Mesendoderm (in vitro differentiated cells): ENCODE measurements at regions not wholly inside any gene's neighbourhood (a gene's known extent, or its start where the extent isn't known, plus 50 kb on each side); places are given as distances from the start of the nearest gene placed in this dataset.

Source experiments
- DNase-seq: peaks from one replicate; pipeline ENCODE4 v3.0.0; 2013
- H2AK5ac ChIP-seq: 2 replicates; pipeline ENCODE4 v1.6.1; 2013; ENCODE audit warnings: low read length, inconsistent platforms
- H2BK120ac ChIP-seq: 2 replicates; pipeline ENCODE4 v1.6.1; 2013; ENCODE audit warnings: low read depth, mild to moderate bottlenecking, low read length, moderate library complexity, mixed read lengths
- H2BK15ac ChIP-seq: replicated peaks from 2 replicates; pipeline ENCODE4 v1.6.1; 2013; ENCODE audit warnings: low read depth, mild to moderate bottlenecking, moderate library complexity
- H2BK5ac ChIP-seq: 2 replicates; pipeline ENCODE4 v1.6.1; 2013; ENCODE audit warnings: low read length, inconsistent platforms
- H3K18ac ChIP-seq: 2 replicates; pipeline ENCODE4 v1.6.1; 2013; ENCODE audit warnings: mild to moderate bottlenecking, low read length, mixed read lengths
- H3K23ac ChIP-seq: one replicate; pipeline ENCODE4 v1.6.1; 2013; ENCODE audit warnings: low read length
- H3K27ac ChIP-seq: 2 replicates; pipeline ENCODE4 v1.5.1; 2013; ENCODE audit warnings: low read depth, mild to moderate bottlenecking, inconsistent platforms, low read length, moderate library complexity
- H3K27me3 ChIP-seq: 2 replicates; pipeline ENCODE4 v1.6.1; 2013; ENCODE audit warnings: low read length, control low read depth, mild to moderate bottlenecking, inconsistent platforms; ENCODE audit not compliant: insufficient read depth, poor library complexity
- H3K36me3 ChIP-seq: 2 replicates; pipeline ENCODE4 v1.6.1; 2013; ENCODE audit warnings: low read length, inconsistent platforms; ENCODE audit not compliant: control insufficient read depth, insufficient read depth
- H3K4ac ChIP-seq: one replicate; pipeline ENCODE4 v1.6.1; 2013; ENCODE audit warnings: low read depth, mild to moderate bottlenecking, low read length, moderate library complexity
- H3K4me1 ChIP-seq: 2 replicates; pipeline ENCODE4 v1.6.1; 2013; ENCODE audit warnings: low read depth, low read length, inconsistent platforms; ENCODE audit not compliant: control insufficient read depth
- H3K4me2 ChIP-seq: 2 replicates; pipeline ENCODE4 v1.6.1; 2013; ENCODE audit warnings: low read length
- H3K4me3 ChIP-seq: 2 replicates; pipeline ENCODE4 v1.5.1; 2013; ENCODE audit warnings: mild to moderate bottlenecking, low read length
- H3K56ac ChIP-seq: one replicate; pipeline ENCODE4 v1.6.1; 2013; ENCODE audit warnings: low read length
- H3K79me1 ChIP-seq: 2 replicates; pipeline ENCODE4 v1.6.1; 2013; ENCODE audit warnings: low read length, inconsistent platforms
- H3K79me2 ChIP-seq: 2 replicates; pipeline ENCODE4 v1.6.1; 2013; ENCODE audit warnings: mild to moderate bottlenecking, low read length; ENCODE audit not compliant: control insufficient read depth, insufficient read depth
- H3K9ac ChIP-seq: 2 replicates; pipeline ENCODE4 v1.6.1; 2013; ENCODE audit warnings: low read length, inconsistent platforms
- H4K5ac ChIP-seq: one replicate; pipeline ENCODE4 v1.6.1; 2013; ENCODE audit warnings: low read length
- H4K8ac ChIP-seq: one replicate; pipeline ENCODE4 v1.6.1; 2013; ENCODE audit warnings: low read depth, mild to moderate bottlenecking, control low read depth, low read length, moderate library complexity
- WGBS: extraction: QIAGEN DNeasy Blood & Tissue Kit; methylation state at CpG from one replicate; pipeline ENCODE4 v1.1.7; 2013; ENCODE audit warnings: low lambda C conversion rate, missing lambda C conversion rate; ENCODE audit not compliant: insufficient coverage; ENCODE audit errors: extremely low coverage; 5-methylcytosine and 5-hydroxymethylcytosine counted together

DNA sequence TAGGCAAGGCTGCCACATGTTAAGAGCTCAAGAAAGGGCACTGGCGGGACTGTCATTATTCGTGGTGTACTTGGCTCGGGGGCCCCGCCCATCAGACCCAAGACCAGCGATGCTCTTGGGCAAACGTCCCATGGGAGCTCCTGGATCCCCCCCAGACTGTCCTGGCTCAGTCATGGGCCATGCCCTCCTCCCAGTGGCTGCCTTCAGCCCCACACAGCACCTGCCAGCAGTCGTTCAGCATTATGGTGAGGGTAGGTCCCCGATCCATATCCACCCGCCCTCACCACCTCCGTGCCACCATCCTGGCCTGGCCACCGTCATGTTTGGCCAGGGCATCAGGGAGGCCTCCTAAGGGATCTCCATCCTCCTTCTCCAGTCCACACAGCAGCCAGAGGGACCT is 51.4 kb upstream of the IQSEC1 start:
- no CpG with 5 or more reads among the region's 11 CpGs for WGBS
- Histone ChIP-seq H3K27me3 (no peaks in the 10 kb centered on the region), H2BK15ac (no peak overlapping the region), H3K27ac (no peak overlapping the region), H2BK120ac (no peak overlapping the region), H3K79me1 (no peaks in the 10 kb centered on the region), H3K36me3 (no peaks in the 10 kb centered on the region), H3K4me2 (no peak overlapping the region), H3K4me3 (no peak overlapping the region), H3K23ac (no peak overlapping the region), H3K56ac (no peak overlapping the region), H4K5ac (no peak overlapping the region), H3K9ac (no peak overlapping the region), H3K4ac (no peak overlapping the region), H2BK5ac (no peak overlapping the region), H3K18ac (no peak overlapping the region), H4K8ac (no peak overlapping the region), H2AK5ac (no peak overlapping the region), H3K79me2 (no peaks in the 10 kb centered on the region), H3K4me1 (no peaks in the 10 kb centered on the region)
- no peak for DNase-seq

DNA sequence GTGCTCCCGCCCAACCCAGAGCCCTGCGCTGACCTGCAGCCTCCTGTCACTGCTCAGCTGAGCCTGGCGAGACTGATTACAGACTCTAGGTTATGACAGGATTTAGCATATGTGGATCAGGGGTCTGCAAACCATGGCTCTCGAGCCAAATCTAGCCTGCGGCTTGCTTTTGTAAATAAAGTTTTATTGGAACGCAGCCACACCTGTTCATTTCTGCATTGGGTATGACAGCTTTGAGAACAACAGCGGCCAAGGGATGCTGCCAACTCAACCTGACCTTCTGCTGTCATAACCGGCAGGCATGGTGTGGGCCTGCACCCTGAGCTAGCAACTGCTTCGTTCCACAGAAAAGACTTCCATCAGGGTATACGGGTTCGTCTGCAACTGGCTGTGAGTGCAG is 50.5 kb upstream of the IQSEC1 start:
- Histone ChIP-seq H3K27ac (no peak overlapping the region), H2BK120ac (no peak overlapping the region), H2AK5ac (no peak overlapping the region), H3K27me3 (no peaks in the 10 kb centered on the region), H2BK15ac (no peak overlapping the region), H3K18ac (no peak overlapping the region), H3K23ac (no peak overlapping the region), H3K9ac (no peak overlapping the region), H3K56ac (no peak overlapping the region), H3K4ac (no peak overlapping the region), H2BK5ac (no peak overlapping the region), H3K79me1 (no peaks in the 10 kb centered on the region), H3K4me2 (no peak overlapping the region), H3K79me2 (no peaks in the 10 kb centered on the region), H3K4me1 (no peaks in the 10 kb centered on the region), H3K36me3 (no peaks in the 10 kb centered on the region), H4K5ac (no peak overlapping the region), H3K4me3 (no peak overlapping the region), H4K8ac (no peak overlapping the region)
- no peak for DNase-seq
- WGBS = no CpG with 5 or more reads among the region's 11 CpGs

DNA sequence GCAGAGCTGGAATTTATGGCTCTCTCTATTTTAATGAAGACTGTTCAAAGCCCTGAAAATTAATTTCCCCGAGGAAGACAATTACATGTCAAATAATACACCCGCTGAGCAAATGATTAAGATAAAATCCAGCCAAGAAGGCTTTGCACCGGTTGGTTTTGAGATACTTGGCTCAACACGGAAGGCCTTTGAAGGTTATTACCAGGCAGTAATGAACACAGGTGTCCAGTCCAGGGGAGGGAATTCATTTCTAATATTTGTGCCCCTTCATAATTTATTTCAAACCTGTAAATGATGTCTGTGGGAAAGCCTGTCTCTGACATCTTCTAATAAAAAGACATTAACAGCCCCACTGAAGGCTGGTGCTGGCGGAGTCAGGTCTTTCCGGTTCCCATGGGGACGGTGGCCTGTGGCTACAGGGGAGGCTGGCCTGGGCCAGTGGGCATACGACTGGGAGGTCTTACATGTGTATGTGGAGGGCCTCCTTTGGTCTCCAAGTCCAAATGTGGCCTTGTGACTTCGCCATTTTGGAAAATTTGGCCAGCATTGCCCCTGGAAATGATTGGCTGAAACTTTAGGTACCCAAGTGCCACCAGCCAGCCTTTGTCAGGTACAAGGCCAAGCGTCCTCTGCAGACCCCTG is 49.9 kb upstream of the IQSEC1 start:
- Histone ChIP-seq H3K27me3 (no peaks in the 10 kb centered on the region), H3K18ac (no peak overlapping the region), H3K36me3 (no peaks in the 10 kb centered on the region), H3K56ac (no peak overlapping the region), H3K9ac (no peak overlapping the region), H3K4ac (no peak overlapping the region), H2AK5ac (no peak overlapping the region), H4K5ac (no peak overlapping the region), H3K4me2 (no peak overlapping the region), H4K8ac (no peak overlapping the region), H3K79me1 (no peaks in the 10 kb centered on the region), H3K79me2 (no peaks in the 10 kb centered on the region), H3K4me3 (no peak overlapping the region), H3K27ac (no peak overlapping the region), H2BK5ac (no peak overlapping the region), H3K23ac (no peak overlapping the region), H2BK15ac (no peak overlapping the region), H2BK120ac (no peak overlapping the region), H3K4me1 (no peaks in the 10 kb centered on the region)
- DNase-seq = no peak
- no CpG with 5 or more reads among the region's 10 CpGs for WGBS
